ENCODE measurements at regions not wholly inside any gene's neighbourhood (a gene's known extent, or its start where the extent isn't known, plus 50 kb on each side); places are given as distances from the start of the nearest gene placed in this dataset.
A peak's percentile ranks its signal among the peaks of the same experiment; 100 is the strongest.

DNA sequence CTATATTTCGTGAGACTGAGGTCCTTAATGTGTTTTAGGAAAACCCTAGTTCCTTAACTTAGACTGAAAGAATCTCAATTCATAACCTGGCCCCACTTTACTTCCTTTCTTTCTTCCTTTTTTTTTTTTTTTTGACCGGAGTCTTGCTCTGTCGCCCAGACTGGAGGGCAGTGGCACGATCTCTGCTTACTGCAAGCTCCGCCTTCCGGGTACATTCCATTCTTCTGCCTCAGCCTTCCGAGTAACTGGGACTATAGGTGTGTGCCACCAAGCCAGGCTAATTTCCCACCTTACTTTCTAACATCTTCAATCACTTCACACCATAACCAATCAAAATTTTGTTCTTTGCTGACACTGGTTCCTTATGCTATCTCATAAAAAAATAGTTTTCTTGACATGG is 2097.0 kb downstream of the PCDH9 start:
- H3K27ac ChIP-seq (ENCODE audit: low read depth), result no peak overlapping the region
- no peak overlapping the region for H3K4me2 ChIP-seq
- H3K79me2 ChIP-seq (replicated peaks; ENCODE audit: insufficient read depth), result no peaks in the 10 kb centered on the region
- DNase-seq (ENCODE audit: low spot score) (peak; percentile 32), ATAC-seq (no peak)
- H3F3A ChIP-seq (replicated peaks; ENCODE audit: low read depth), result no peaks in the 10 kb centered on the region
- H3K4me1 ChIP-seq (ENCODE audit: insufficient read depth), result no peaks in the 10 kb centered on the region
- H3K36me3 ChIP-seq (ENCODE audit: insufficient read depth), result no peaks in the 10 kb centered on the region
- Mint-ChIP-seq H3K4me1 (no peaks in the 10 kb centered on the region), H3K36me3 (ENCODE audit: low read depth) (no peaks in the 10 kb centered on the region), H3K9me3 (no peaks in the 10 kb centered on the region), H3K27ac (no peak overlapping the region), H3K4me3 (no peak overlapping the region), H3K27me3 (ENCODE audit: insufficient read depth, low read depth, poor library complexity) (no peaks in the 10 kb centered on the region)
- H3K27me3 ChIP-seq (ENCODE audit: insufficient read depth), result no peaks in the 10 kb centered on the region
- no peaks in the 10 kb centered on the region for H3K9me2 ChIP-seq (ENCODE audit: insufficient read depth)
- H3K4me3 ChIP-seq, result no peak overlapping the region
- TF ChIP-seq, protein P1, sequence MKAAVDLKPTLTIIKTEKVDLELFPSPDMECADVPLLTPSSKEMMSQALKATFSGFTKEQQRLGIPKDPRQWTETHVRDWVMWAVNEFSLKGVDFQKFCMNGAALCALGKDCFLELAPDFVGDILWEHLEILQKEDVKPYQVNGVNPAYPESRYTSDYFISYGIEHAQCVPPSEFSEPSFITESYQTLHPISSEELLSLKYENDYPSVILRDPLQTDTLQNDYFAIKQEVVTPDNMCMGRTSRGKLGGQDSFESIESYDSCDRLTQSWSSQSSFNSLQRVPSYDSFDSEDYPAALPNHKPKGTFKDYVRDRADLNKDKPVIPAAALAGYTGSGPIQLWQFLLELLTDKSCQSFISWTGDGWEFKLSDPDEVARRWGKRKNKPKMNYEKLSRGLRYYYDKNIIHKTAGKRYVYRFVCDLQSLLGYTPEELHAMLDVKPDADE (IDR thresholded peaks at IDR 0.05), result no peak
- TF ChIP-seq CREB1 (CRISPR knock-in tag; IDR thresholded peaks at IDR 0.05; ENCODE audit: low read depth), result no peak
- TF ChIP-seq, protein P2, sequence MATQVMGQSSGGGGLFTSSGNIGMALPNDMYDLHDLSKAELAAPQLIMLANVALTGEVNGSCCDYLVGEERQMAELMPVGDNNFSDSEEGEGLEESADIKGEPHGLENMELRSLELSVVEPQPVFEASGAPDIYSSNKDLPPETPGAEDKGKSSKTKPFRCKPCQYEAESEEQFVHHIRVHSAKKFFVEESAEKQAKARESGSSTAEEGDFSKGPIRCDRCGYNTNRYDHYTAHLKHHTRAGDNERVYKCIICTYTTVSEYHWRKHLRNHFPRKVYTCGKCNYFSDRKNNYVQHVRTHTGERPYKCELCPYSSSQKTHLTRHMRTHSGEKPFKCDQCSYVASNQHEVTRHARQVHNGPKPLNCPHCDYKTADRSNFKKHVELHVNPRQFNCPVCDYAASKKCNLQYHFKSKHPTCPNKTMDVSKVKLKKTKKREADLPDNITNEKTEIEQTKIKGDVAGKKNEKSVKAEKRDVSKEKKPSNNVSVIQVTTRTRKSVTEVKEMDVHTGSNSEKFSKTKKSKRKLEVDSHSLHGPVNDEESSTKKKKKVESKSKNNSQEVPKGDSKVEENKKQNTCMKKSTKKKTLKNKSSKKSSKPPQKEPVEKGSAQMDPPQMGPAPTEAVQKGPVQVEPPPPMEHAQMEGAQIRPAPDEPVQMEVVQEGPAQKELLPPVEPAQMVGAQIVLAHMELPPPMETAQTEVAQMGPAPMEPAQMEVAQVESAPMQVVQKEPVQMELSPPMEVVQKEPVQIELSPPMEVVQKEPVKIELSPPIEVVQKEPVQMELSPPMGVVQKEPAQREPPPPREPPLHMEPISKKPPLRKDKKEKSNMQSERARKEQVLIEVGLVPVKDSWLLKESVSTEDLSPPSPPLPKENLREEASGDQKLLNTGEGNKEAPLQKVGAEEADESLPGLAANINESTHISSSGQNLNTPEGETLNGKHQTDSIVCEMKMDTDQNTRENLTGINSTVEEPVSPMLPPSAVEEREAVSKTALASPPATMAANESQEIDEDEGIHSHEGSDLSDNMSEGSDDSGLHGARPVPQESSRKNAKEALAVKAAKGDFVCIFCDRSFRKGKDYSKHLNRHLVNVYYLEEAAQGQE (IDR thresholded peaks at IDR 0.05; ENCODE audit: unreplicated experiment), result no peak
- no peak for TF ChIP-seq EZH2phosphoT487 (IDR thresholded peaks at IDR 0.05; ENCODE audit: unreplicated experiment)
- no peak for TF ChIP-seq ZNF114 (CRISPR knock-in tag; IDR thresholded peaks at IDR 0.05)
- no peak for TF ChIP-seq STAT1 (IDR thresholded peaks at IDR 0.05; ENCODE audit: unreplicated experiment)
- TF ChIP-seq NANOG (IDR thresholded peaks at IDR 0.05; ENCODE audit: borderline replicate concordance), result no peak
- no peak for TF ChIP-seq ZNF331 (CRISPR knock-in tag; IDR thresholded peaks at IDR 0.05; ENCODE audit: low read depth)
- TF ChIP-seq POLR2AphosphoS5 (IDR thresholded peaks at IDR 0.05; ENCODE audit: low read depth), result no peak
- no peak for TF ChIP-seq EZH2 (IDR thresholded peaks at IDR 0.05; ENCODE audit: low read depth, unreplicated experiment)
- TF ChIP-seq JUNB (IDR thresholded peaks at IDR 0.05; ENCODE audit: unreplicated experiment), result no peak
- TF ChIP-seq, protein P3, sequence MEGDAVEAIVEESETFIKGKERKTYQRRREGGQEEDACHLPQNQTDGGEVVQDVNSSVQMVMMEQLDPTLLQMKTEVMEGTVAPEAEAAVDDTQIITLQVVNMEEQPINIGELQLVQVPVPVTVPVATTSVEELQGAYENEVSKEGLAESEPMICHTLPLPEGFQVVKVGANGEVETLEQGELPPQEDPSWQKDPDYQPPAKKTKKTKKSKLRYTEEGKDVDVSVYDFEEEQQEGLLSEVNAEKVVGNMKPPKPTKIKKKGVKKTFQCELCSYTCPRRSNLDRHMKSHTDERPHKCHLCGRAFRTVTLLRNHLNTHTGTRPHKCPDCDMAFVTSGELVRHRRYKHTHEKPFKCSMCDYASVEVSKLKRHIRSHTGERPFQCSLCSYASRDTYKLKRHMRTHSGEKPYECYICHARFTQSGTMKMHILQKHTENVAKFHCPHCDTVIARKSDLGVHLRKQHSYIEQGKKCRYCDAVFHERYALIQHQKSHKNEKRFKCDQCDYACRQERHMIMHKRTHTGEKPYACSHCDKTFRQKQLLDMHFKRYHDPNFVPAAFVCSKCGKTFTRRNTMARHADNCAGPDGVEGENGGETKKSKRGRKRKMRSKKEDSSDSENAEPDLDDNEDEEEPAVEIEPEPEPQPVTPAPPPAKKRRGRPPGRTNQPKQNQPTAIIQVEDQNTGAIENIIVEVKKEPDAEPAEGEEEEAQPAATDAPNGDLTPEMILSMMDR (conservative IDR thresholded peaks at IDR 0.05; ENCODE audit: low read depth in 2 of 2), result no peak
- TF ChIP-seq, protein P4, sequence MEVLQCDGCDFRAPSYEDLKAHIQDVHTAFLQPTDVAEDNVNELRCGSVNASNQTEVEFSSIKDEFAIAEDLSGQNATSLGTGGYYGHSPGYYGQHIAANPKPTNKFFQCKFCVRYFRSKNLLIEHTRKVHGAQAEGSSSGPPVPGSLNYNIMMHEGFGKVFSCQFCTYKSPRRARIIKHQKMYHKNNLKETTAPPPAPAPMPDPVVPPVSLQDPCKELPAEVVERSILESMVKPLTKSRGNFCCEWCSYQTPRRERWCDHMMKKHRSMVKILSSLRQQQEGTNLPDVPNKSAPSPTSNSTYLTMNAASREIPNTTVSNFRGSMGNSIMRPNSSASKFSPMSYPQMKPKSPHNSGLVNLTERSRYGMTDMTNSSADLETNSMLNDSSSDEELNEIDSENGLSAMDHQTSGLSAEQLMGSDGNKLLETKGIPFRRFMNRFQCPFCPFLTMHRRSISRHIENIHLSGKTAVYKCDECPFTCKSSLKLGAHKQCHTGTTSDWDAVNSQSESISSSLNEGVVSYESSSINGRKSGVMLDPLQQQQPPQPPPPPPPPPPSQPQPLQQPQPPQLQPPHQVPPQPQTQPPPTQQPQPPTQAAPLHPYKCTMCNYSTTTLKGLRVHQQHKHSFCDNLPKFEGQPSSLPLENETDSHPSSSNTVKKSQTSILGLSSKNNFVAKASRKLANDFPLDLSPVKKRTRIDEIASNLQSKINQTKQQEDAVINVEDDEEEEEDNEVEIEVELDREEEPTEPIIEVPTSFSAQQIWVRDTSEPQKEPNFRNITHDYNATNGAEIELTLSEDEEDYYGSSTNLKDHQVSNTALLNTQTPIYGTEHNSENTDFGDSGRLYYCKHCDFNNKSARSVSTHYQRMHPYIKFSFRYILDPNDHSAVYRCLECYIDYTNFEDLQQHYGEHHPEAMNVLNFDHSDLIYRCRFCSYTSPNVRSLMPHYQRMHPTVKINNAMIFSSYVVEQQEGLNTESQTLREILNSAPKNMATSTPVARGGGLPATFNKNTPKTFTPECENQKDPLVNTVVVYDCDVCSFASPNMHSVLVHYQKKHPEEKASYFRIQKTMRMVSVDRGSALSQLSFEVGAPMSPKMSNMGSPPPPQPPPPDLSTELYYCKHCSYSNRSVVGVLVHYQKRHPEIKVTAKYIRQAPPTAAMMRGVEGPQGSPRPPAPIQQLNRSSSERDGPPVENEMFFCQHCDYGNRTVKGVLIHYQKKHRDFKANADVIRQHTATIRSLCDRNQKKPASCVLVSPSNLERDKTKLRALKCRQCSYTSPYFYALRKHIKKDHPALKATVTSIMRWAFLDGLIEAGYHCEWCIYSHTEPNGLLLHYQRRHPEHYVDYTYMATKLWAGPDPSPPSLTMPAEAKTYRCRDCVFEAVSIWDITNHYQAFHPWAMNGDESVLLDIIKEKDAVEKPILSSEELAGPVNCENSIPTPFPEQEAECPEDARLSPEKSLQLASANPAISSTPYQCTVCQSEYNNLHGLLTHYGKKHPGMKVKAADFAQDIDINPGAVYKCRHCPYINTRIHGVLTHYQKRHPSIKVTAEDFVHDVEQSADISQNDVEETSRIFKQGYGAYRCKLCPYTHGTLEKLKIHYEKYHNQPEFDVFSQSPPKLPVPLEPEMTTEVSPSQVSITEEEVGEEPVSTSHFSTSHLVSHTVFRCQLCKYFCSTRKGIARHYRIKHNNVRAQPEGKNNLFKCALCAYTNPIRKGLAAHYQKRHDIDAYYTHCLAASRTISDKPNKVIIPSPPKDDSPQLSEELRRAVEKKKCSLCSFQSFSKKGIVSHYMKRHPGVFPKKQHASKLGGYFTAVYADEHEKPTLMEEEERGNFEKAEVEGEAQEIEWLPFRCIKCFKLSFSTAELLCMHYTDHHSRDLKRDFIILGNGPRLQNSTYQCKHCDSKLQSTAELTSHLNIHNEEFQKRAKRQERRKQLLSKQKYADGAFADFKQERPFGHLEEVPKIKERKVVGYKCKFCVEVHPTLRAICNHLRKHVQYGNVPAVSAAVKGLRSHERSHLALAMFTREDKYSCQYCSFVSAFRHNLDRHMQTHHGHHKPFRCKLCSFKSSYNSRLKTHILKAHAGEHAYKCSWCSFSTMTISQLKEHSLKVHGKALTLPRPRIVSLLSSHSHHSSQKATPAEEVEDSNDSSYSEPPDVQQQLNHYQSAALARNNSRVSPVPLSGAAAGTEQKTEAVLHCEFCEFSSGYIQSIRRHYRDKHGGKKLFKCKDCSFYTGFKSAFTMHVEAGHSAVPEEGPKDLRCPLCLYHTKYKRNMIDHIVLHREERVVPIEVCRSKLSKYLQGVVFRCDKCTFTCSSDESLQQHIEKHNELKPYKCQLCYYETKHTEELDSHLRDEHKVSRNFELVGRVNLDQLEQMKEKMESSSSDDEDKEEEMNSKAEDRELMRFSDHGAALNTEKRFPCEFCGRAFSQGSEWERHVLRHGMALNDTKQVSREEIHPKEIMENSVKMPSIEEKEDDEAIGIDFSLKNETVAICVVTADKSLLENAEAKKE (CRISPR knock-in tag; IDR thresholded peaks at IDR 0.05), result no peak
- no peaks in the 10 kb centered on the region for H4K20me1 ChIP-seq (replicated peaks; ENCODE audit: insufficient read depth)
- H2AFZ ChIP-seq, result no peak overlapping the region

Data from GM23338 (cell line).